Tibial nerve (tissue), 4 donors: ENCODE measurements at regions not wholly inside any gene's neighbourhood (a gene's known extent, or its start where the extent isn't known, plus 50 kb on each side); places are given as distances from the start of the nearest gene placed in this dataset. TPM values are rescaled to one million over a fixed set of nuclear protein-coding genes. Genes with fewer than 3 reads are reported as not detected.

ENCODE experiments used
- DNase-seq, 2 donors: peaks; one replicate each; pipeline ENCODE4 v3.0.0-alpha.2; 2019; ENCODE audit warnings: low spot score in 2 of 2
- H3K27ac ChIP-seq, 4 donors: fragments of 200-600 bp; sonication (generic) in 3 of 4; one replicate each; pipeline ENCODE4 v1.5.1; 2017 to 2019; ENCODE audit warnings: mild to moderate bottlenecking in 1 of 4
- H3K27me3 ChIP-seq, 2 donors: fragments of 200-600 bp; sonication (generic) in 1 of 2; one replicate each; pipeline versions ENCODE4 v1.5.1 to v1.6.0; 2017 to 2019
- H3K36me3 ChIP-seq, 3 donors: fragments of 200-600 bp; sonication (generic); one replicate each; pipeline ENCODE4 v1.5.1; 2018 to 2019
- H3K4me1 ChIP-seq, 4 donors: fragments of 200-600 bp; sonication (generic) in 3 of 4; one replicate each; pipeline ENCODE4 v1.5.1; 2017 to 2019
- H3K4me3 ChIP-seq, 4 donors: fragments of 200-600 bp; sonication (generic) in 3 of 4; one replicate each; pipeline ENCODE4 v1.5.1; 2017 to 2019; ENCODE audit warnings: mild to moderate bottlenecking in 1 of 4, moderate library complexity in 1 of 4
- H3K9me3 ChIP-seq, 4 donors: fragments of 200-600 bp; sonication (generic) in 3 of 4; one replicate each; pipeline ENCODE4 v1.5.1; 2017 to 2019
- EP300 ChIP-seq, 2 donors: sonication (generic); formaldehyde crosslinking; IDR thresholded peaks; one replicate each; pipeline ENCODE4 v1.6.1; 2017; ENCODE audit warnings: antibody characterized with exemption in 2 of 2, mild to moderate bottlenecking in 1 of 2
- POLR2A ChIP-seq, 2 donors: fragments of 450-650 bp; IDR thresholded peaks; one replicate each; pipeline ENCODE4 v1.6.1; 2017; ENCODE audit warnings: antibody characterized with exemption in 2 of 2, mild to moderate bottlenecking in 2 of 2, moderate library complexity in 2 of 2
- WGBS, 2 donors: methylation state at CpG; one replicate each; pipeline ENCODE4 v1.1.5; 2018; 5-methylcytosine and 5-hydroxymethylcytosine counted together
- small RNA-seq: library from RNA; depleted of rRNA; stranded (forward); fragments of <200 nt; gene quantifications from one replicate; pipeline ENCODE3, GENCODE V24; 2016
- TF ChIP-seq, protein P1 (sequence below), 5 experiments: fragments of 200-600 bp in 3 of 5; fragments of 450-650 bp in 2 of 5; sonication (generic) in 3 of 5; IDR thresholded peaks; one replicate each; pipeline ENCODE4 v1.5.1; 2016 to 2019; ENCODE audit warnings: antibody characterized with exemption in 5 of 5, mild to moderate bottlenecking in 3 of 5, moderate library complexity in 2 of 5

GRCh38 chr1:220325306-220325995 lies 53.2 kb upstream of the RAB3GAP2 start:
- no peak for TF ChIP-seq EP300 (IDR thresholded peaks at IDR 0.05)
- TF ChIP-seq POLR2A (IDR thresholded peaks at IDR 0.05): no peak
- TF ChIP-seq, protein P1, sequence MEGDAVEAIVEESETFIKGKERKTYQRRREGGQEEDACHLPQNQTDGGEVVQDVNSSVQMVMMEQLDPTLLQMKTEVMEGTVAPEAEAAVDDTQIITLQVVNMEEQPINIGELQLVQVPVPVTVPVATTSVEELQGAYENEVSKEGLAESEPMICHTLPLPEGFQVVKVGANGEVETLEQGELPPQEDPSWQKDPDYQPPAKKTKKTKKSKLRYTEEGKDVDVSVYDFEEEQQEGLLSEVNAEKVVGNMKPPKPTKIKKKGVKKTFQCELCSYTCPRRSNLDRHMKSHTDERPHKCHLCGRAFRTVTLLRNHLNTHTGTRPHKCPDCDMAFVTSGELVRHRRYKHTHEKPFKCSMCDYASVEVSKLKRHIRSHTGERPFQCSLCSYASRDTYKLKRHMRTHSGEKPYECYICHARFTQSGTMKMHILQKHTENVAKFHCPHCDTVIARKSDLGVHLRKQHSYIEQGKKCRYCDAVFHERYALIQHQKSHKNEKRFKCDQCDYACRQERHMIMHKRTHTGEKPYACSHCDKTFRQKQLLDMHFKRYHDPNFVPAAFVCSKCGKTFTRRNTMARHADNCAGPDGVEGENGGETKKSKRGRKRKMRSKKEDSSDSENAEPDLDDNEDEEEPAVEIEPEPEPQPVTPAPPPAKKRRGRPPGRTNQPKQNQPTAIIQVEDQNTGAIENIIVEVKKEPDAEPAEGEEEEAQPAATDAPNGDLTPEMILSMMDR (IDR thresholded peaks at IDR 0.05): no peak
- Histone ChIP-seq H3K27me3 (no peaks in the 10 kb centered on the region), H3K9me3 (no peaks in the 10 kb centered on the region), H3K27ac (peak overlapping the region in 2 of 4 donors; percentile 52 to 67), H3K4me1 (peaks cover 0 to 12% (median 0%) of the 10 kb centered on the region in 4 donors), H3K36me3 (no peaks in the 10 kb centered on the region), H3K4me3 (no peak overlapping the region)
- WGBS, 2 donors: 64 to 65% methylated on average over 4 of the region's 4 CpGs
- DNase-seq: no peak

DNA sequence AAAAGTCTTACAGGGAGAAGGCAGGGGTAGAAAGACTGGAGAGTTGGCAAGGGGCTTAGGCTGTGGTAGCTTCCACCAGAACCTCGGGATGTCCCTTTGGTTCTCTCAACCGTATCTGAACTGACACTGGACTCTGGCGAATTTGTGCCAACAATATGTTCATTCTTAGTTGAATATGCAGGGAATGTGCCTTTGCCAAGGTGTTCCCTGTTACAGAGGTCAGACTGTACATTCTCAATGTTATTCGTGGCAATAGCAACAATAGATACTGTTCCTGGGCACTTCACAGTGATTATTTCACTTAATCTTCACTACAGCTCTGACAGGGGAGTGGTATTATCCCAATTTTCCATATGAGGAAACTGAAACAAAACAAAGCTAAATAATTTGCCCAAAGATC lies 51.5 kb upstream of the RAB3GAP2 start:
- Histone ChIP-seq H3K4me1 (peaks cover 0 to 12% (median 0%) of the 10 kb centered on the region in 4 donors), H3K36me3 (no peaks in the 10 kb centered on the region), H3K9me3 (no peaks in the 10 kb centered on the region), H3K27me3 (no peaks in the 10 kb centered on the region), H3K27ac (no peak overlapping the region), H3K4me3 (no peak overlapping the region)
- no peak for DNase-seq
- WGBS, 2 donors: 70 to 72% methylated on average over 4 of the region's 4 CpGs
- no peak for TF ChIP-seq POLR2A (IDR thresholded peaks at IDR 0.05)
- TF ChIP-seq EP300 (IDR thresholded peaks at IDR 0.05): no peak
- TF ChIP-seq, protein P1 (IDR thresholded peaks at IDR 0.05): no peak

GRCh38 chr1:220322570-220322969 lies 50.3 kb upstream of the RAB3GAP2 start:
- DNase-seq: no peak
- H3K4me1 ChIP-seq: peaks cover 0 to 12% (median 0%) of the 10 kb centered on the region in 4 donors
- no peak overlapping the region for H3K4me3 ChIP-seq
- TF ChIP-seq, protein P1 (IDR thresholded peaks at IDR 0.05): no peak
- TF ChIP-seq EP300 (IDR thresholded peaks at IDR 0.05) (no peak), POLR2A (IDR thresholded peaks at IDR 0.05) (no peak)
- H3K27ac ChIP-seq: no peak overlapping the region
- H3K27me3 ChIP-seq: no peaks in the 10 kb centered on the region
- WGBS, 2 donors: 86 to 89% methylated on average over 2 of the region's 2 CpGs
- H3K36me3 ChIP-seq: no peaks in the 10 kb centered on the region
- no peaks in the 10 kb centered on the region for H3K9me3 ChIP-seq

Small RNAs in the stretch of these regions (small RNA-seq; reads per million reads assigned to genes)
- not detected for gene AC096644.2
